GM06990 (cell line): ENCODE measurements at regions not wholly inside any gene's neighbourhood (a gene's known extent, or its start where the extent isn't known, plus 50 kb on each side); places are given as distances from the start of the nearest gene placed in this dataset.

Source experiments
- DNase-seq: peaks from one replicate; pipeline ENCODE4 v3.0.0-alpha.2; 2011; ENCODE audit not compliant: insufficient read length; ENCODE audit errors: extremely low read depth
- H3K27me3 ChIP-seq: replicated peaks from 2 replicates; pipeline ENCODE4 v1.6.0; 2011; ENCODE audit warnings: low read length; ENCODE audit not compliant: control insufficient read depth, insufficient read depth
- H3K36me3 ChIP-seq: 2 replicates; pipeline ENCODE4 v1.5.1; 2011; ENCODE audit warnings: low read length; ENCODE audit not compliant: control insufficient read depth, insufficient read depth
- H3K4me3 ChIP-seq: replicated peaks from 2 replicates; pipeline ENCODE4 v1.5.1; 2011; ENCODE audit warnings: low read depth, mild to moderate bottlenecking, control low read depth, low read length
- TF ChIP-seq, protein P1 (sequence below): IDR thresholded peaks from 2 replicates; pipeline ENCODE4 v1.5.1; 2011; ENCODE audit warnings: low read length, control low read depth, mild to moderate bottlenecking, inconsistent platforms; ENCODE audit not compliant: insufficient read depth, poor library complexity, severe bottlenecking

GRCh38 chr7:26594553-26594952 is 269.8 kb downstream of the SKAP2 start:
- TF ChIP-seq, protein P1, sequence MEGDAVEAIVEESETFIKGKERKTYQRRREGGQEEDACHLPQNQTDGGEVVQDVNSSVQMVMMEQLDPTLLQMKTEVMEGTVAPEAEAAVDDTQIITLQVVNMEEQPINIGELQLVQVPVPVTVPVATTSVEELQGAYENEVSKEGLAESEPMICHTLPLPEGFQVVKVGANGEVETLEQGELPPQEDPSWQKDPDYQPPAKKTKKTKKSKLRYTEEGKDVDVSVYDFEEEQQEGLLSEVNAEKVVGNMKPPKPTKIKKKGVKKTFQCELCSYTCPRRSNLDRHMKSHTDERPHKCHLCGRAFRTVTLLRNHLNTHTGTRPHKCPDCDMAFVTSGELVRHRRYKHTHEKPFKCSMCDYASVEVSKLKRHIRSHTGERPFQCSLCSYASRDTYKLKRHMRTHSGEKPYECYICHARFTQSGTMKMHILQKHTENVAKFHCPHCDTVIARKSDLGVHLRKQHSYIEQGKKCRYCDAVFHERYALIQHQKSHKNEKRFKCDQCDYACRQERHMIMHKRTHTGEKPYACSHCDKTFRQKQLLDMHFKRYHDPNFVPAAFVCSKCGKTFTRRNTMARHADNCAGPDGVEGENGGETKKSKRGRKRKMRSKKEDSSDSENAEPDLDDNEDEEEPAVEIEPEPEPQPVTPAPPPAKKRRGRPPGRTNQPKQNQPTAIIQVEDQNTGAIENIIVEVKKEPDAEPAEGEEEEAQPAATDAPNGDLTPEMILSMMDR = no peak
- peaks cover 4% of the 10 kb centered on the region for H3K27me3 ChIP-seq
- no peak for DNase-seq
- H3K4me3 ChIP-seq = no peak overlapping the region
- H3K36me3 ChIP-seq = no peaks in the 10 kb centered on the region

GRCh38 chr7:26598867-26599266 is 265.5 kb downstream of the SKAP2 start:
- Histone ChIP-seq H3K27me3 (peaks cover 3% of the 10 kb centered on the region; the same call in 1 of the 2 replicates), H3K4me3 (no peak overlapping the region), H3K36me3 (no peaks in the 10 kb centered on the region)
- TF ChIP-seq, protein P1 = no peak
- DNase-seq = no peak

- DNase-seq = no peak
- Histone ChIP-seq H3K27me3 (peaks cover 4% of the 10 kb centered on the region; the same call in 1 of the 2 replicates), H3K36me3 (no peaks in the 10 kb centered on the region), H3K4me3 (no peak overlapping the region)
- TF ChIP-seq, protein P1 = no peak
Observed at GRCh38 chr7:26599982-26600381, 264.4 kb downstream of the SKAP2 start.

DNA sequence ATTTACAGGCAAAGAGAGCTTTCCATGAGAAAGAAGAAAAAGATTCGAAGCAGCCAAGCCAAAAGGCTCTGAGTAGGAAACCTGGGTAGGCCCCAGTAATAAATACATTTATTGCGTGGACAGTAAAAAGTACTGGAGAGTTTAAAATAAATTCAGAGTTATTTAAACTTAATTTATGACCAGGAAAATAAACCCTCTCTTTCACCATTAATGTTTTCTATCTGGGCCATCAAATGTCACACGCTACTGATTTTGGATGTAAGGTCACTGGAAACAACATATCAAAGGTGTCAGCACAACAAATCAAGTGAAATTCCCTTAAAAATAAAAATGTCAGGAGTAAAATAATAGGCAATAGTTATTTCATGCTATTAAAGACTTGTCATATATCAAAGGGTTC is 264.0 kb downstream of the SKAP2 start:
- Histone ChIP-seq H3K4me3 (no peak overlapping the region), H3K36me3 (no peaks in the 10 kb centered on the region), H3K27me3 (0 out of 2 replicates have a peak, but pooled peaks cover 2% of the 10 kb centered on the region)
- TF ChIP-seq, protein P1 = no peak
- no peak for DNase-seq

DNA sequence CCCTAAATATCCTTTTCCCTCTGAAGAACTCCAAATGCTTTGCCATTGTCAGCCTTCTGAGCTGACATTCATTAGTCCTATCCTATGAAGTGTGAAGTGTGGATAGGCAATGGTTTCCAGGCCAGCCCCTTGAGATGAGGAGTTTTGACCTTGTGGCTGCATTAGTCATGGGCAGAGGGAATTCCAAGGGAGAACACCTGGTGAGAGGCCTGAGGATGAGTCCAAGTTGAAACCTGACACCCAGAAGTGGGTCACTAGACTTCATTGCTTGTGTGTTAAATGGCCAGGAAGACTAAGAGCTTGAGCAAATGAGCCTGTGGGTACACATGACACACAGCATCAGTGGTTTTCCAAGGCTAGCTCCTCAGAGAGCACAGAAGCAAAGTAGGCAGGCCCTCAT is 260.8 kb downstream of the SKAP2 start:
- Histone ChIP-seq H3K4me3 (no peak overlapping the region), H3K27me3 (0 out of 2 replicates have a peak, but pooled peaks cover 2% of the 10 kb centered on the region), H3K36me3 (no peaks in the 10 kb centered on the region)
- DNase-seq = no peak
- TF ChIP-seq, protein P1 = no peak

GRCh38 chr7:26608402-26608801 is 256.0 kb downstream of the SKAP2 start:
- H3K27me3 ChIP-seq = 0 out of 2 replicates have a peak, but pooled peaks cover 2% of the 10 kb centered on the region
- TF ChIP-seq, protein P1 = no peak
- H3K4me3 ChIP-seq = no peak overlapping the region
- H3K36me3 ChIP-seq = no peaks in the 10 kb centered on the region
- DNase-seq = no peak
